GM18498 (cell line): ENCODE measurements at regions not wholly inside any gene's neighbourhood (a gene's known extent, or its start where the extent isn't known, plus 50 kb on each side); places are given as distances from the start of the nearest gene placed in this dataset.

Source experiments
- ATAC-seq: cut with Tn5 transposase; IDR thresholded peaks from one replicate; pipeline ENCODE4 v1.9.1; 2021; ENCODE audit warnings: mild to moderate bottlenecking, moderate library complexity; ENCODE audit not compliant: unreplicated experiment

GRCh38 chr12:25058012-25058411 is 109.1 kb upstream of the BCAT1 start:
- no peak for ATAC-seq

- ATAC-seq = no peak
These were observed 107.7 kb upstream of the BCAT1 start for GRCh38 chr12:25056486-25057130.

- no peak for ATAC-seq
These were observed 107.1 kb upstream of the BCAT1 start for GRCh38 chr12:25056011-25056410.

- ATAC-seq = no peak
These were observed 105.9 kb upstream of the BCAT1 start for GRCh38 chr12:25054783-25055144.

GRCh38 chr12:25054076-25054782 is 105.3 kb upstream of the BCAT1 start:
- no peak for ATAC-seq

GRCh38 chr12:25052914-25053211 is 104.0 kb upstream of the BCAT1 start:
- ATAC-seq = no peak

GRCh38 chr12:25052196-25052913 is 103.5 kb upstream of the BCAT1 start:
- ATAC-seq = peak; percentile 69

GRCh38 chr12:25051656-25052195 is 102.8 kb upstream of the BCAT1 start:
- peak; percentile 66 for ATAC-seq

GRCh38 chr12:25051171-25051570 is 102.3 kb upstream of the BCAT1 start:
- ATAC-seq = no peak

- no peak for ATAC-seq
These were observed 97.0 kb upstream of the BCAT1 start for GRCh38 chr12:25045869-25046268.

GRCh38 chr12:25041006-25041741 is 92.3 kb upstream of the BCAT1 start:
- ATAC-seq = peak; percentile 82

- ATAC-seq = no peak
These were observed 91.7 kb upstream of the BCAT1 start for GRCh38 chr12:25040593-25040992.

- ATAC-seq = no peak
These were observed 85.8 kb upstream of the BCAT1 start for GRCh38 chr12:25034676-25035075.

- no peak for ATAC-seq
These were observed 77.1 kb upstream of the BCAT1 start for GRCh38 chr12:25025951-25026490.

GRCh38 chr12:25025260-25025659 is 76.4 kb upstream of the BCAT1 start:
- no peak for ATAC-seq

GRCh38 chr12:25023808-25024207 is 74.9 kb upstream of the BCAT1 start:
- ATAC-seq = no peak

- peak; percentile 88 for ATAC-seq
These were observed 71.8 kb upstream of the BCAT1 start for GRCh38 chr12:25020621-25021243.

GRCh38 chr12:25018146-25018545 is 69.2 kb upstream of the BCAT1 start:
- no peak for ATAC-seq

- ATAC-seq = no peak
These were observed 68.4 kb upstream of the BCAT1 start for GRCh38 chr12:25017336-25017735.

- ATAC-seq = no peak
These were observed 66.1 kb upstream of the BCAT1 start for GRCh38 chr12:25014961-25015360.

- no peak for ATAC-seq
These were observed 64.2 kb upstream of the BCAT1 start for GRCh38 chr12:25013061-25013460.
